Ovary (tissue), 3 donors: ENCODE measurements at regions not wholly inside any gene's neighbourhood (a gene's known extent, or its start where the extent isn't known, plus 50 kb on each side); places are given as distances from the start of the nearest gene placed in this dataset.
"Not testable (repeated sequence)": the region's sequence is repeated elsewhere in the genome, so short reads cannot be mapped to it uniquely, and the experiment has no call there.

Experiments
- CTCF ChIP-seq, 3 donors: fragments of 450-650 bp in 2 of 3; fragments of 200-600 bp in 1 of 3; IDR thresholded peaks; one replicate each; pipeline versions ENCODE4 v1.5.1 to v1.8.0; 2016 to 2022; ENCODE audit warnings: antibody characterized with exemption in 3 of 3, mild to moderate bottlenecking in 1 of 3
- POLR2A ChIP-seq: fragments of 450-650 bp; IDR thresholded peaks from one replicate; pipeline ENCODE4 v1.6.1; 2017; ENCODE audit warnings: antibody characterized with exemption, mild to moderate bottlenecking, moderate library complexity
- donor health status: DM: no; HTN: no; CAD: no.

- TF ChIP-seq CTCF (IDR thresholded peaks at IDR 0.05); POLR2A: not testable (repeated sequence)
Measured at GRCh38 chr11:25280821-25281220, 784.0 kb downstream of the LUZP2 start.
